CD4-positive, alpha-beta T cell treated with Interleukin-4 for 4 hours (primary cell): ENCODE measurements at regions not wholly inside any gene's neighbourhood (a gene's known extent, or its start where the extent isn't known, plus 50 kb on each side); places are given as distances from the start of the nearest gene placed in this dataset.

Experiments
- DNase-seq: peaks from one replicate; pipeline ENCODE4 v3.0.0-alpha.2; 2020

DNA sequence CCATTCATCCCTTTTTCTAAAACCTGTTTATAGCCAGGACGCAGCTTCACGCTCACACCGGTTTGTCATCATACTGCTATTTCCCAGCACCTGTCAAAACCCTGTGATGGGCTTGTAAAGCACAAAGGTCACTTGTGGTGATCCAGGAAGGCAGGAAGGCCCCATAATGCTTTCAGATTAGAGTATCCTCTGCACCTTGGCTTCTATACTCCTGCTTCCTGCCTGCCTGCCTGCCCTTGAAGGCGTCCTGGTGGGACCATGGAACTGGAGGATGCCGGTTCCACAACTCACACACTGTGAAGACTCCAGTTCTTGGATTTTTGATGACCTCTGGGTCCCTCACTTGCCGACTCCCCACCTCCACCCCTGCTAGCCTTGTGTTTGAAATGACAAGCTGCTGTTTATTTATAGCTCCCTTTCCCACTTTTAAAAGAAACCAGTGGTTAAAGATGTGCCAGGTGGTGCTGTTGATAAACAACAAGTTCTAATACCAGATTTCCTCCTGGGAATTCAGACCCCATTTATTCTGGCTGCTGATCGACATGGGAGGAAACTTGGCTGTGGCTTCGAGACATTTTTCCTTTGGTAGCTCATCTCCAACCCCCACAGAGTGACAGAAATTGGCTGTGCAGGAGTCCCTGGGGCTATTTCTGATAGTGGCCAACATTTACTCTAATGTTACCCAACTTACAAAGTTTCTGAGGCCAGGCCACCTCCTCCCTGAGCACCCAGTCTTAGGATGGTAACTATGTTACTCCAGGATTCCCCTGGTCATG lies 211.5 kb downstream of the KDR start:
- DNase-seq, result no peak

DNA sequence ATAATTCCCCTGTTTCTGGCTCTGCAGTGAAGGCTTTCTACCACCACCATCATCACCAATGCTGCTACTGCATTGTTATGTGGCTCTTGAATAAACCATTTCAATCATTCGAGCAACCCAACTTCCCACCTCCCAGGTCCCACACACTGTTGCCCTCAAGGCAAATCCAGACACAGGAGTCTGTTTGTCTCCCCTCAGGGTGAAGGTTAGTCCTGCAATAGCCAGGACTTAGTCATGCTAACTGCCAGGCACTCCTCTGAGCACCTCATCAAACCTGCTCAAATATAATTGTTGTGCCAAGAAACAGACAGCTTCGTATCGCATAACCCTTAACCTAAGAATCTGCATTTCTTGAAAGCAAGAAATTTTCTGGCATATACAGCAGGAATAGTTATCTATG lies 213.2 kb downstream of the KDR start:
- DNase-seq, result no peak

GRCh38 chr4:54909961-54910360 lies 215.4 kb downstream of the KDR start:
- no peak for DNase-seq

DNA sequence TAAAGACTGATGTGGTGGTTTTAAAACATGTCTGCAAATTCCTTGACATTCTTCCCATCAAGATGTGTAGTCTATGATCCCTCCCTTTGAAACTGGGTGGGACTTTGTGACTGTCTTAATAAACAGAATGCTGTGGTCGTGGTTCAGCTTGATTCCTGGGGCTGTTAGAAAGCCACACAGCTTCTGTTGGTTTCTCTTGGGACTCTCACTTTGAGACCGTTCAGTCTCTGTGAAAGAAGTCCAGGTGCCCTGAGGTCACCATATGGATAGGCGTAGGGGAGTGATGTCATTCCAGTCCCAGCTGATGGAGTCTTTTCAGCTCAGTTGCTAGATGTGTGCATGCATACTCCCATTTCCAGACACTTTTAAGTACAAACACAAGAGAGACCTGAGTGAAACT lies 216.6 kb downstream of the KDR start:
- no peak for DNase-seq

DNA sequence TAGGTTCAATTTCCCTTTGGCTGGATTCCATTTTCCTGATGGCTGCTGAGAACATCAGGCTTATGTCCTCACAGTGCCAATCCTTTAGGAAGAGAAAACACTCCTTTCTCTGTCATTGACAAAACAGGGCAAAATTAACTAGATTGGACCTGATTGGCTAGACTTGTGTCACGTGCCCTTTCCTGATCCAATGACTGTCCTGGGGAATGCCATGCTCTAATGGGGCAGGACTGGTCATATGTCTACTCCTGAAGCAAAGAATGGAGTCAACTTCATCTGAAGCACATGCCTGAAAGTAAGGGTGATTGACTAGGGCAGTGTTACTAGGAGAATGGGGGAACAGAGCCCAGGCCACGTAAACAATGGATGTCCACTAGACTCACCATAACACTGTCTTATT lies 220.4 kb downstream of the KDR start:
- no peak for DNase-seq

- no peak for DNase-seq
Observed at GRCh38 chr4:54902976-54903375, 222.4 kb downstream of the KDR start.

DNA sequence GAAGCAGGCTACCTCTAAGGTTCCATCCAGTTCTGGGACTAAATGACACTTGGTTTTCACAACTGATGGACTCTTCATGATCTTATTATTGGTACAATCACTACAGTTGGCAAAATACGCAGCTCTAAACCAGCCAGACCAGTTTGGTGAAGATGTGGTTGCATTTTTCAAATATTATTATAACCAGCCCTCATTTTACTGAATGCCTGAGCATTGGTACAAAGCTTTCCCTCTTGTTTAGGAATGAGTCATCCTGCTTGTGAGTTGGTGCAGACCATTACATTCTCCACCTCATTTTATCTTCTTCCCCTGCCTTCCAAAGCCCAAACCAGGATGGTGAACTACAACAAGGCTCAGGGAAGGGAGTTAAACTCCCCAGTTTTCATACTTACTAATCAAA lies 223.1 kb downstream of the KDR start:
- no peak for DNase-seq

DNA sequence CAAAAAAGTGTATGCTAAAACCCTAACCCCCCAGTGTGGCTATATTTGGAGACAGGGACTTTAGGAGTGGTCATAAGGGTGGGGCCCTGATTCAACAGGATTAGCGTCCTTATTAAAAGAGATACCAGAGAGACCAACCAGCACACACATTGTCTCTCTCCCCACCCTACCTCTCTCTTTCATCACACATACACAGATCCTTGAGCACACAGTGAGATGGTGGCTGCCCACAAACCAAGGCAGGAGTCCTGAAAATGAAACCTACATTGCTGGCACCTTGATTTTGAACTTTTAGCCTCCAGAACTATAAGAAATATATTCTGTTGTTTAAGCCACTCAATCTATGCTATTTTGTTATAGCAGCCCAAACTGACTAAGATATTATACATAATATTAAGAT lies 224.2 kb downstream of the KDR start:
- no peak for DNase-seq

DNA sequence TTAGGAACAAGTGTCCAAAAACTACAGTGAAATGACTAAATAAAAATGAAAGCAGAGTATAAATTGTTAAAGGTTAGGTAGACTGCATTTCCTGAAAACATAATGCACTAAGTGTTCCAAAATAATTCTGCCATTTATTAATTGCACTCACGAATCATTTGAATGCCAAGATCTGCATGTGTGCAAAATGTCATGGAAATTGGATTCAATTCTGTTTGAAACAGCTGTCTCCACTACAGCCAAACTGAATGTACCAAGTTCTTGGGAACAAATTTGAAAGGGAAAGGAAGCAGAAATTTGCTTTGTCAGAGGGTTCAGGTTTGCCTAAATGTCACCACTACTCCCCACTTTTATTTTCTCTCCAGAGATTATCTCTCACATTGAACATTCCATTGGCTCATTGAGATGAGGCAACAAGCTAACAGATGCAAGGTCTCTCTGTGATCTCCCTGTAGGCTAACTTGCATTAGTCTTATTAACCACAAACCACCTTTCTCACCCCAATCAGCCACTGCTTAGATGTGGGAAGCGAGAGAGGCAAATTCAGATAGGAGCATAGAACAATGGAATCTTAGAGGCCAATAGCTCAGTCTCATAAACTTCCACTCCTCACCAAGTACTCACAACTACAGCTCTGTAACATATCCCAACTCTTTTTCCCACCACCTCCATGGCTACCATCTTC lies 226.6 kb downstream of the KDR start:
- DNase-seq, result no peak

DNA sequence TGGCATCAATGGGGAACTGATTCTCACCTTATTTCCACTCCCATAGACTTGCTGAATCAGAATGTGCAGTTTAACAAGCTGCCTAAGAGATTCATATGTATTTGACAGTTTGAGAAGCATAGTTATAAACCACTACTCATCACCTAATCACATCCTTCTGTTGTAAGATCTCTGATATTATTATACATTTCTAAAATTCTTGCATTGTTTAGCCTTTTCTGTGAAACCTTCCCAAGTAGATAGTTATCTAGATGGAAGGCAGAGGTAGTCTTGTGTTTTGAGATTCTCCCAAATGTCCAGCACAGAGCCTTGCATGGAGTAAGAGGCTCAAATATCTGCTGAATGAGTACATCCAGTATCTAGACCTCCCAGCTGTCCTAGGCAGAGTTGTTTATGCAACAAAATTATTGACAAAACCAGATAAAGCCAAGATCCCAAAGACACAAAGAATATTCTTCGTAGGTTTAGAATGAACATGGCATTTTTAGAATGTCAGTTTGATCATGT lies 227.3 kb downstream of the KDR start:
- DNase-seq, result no peak

- DNase-seq, result no peak
Observed at GRCh38 chr4:54897590-54897989, 227.8 kb downstream of the KDR start.

DNA sequence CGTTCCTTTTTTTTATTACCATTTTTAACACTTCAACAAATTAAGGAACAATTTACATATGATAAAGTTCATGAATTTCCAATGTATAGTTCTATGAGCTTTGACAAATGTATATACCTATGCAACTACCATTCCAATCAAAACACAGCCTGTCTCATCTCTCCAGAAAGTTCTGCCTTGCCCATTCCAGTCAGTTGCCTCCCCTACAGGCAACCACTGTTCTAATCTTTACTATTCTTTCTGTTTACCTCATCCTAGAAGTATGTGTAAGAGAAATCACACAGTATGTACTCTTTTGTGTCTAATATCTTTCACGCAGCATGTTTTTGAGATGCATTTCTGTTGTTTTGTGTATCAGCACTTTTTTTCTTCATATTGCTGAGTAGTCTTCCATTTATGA lies 224.9 kb downstream of the KIT start:
- DNase-seq, result no peak

- no peak for DNase-seq
Observed at GRCh38 chr4:54879576-54879975, 221.8 kb downstream of the KIT start.

DNA sequence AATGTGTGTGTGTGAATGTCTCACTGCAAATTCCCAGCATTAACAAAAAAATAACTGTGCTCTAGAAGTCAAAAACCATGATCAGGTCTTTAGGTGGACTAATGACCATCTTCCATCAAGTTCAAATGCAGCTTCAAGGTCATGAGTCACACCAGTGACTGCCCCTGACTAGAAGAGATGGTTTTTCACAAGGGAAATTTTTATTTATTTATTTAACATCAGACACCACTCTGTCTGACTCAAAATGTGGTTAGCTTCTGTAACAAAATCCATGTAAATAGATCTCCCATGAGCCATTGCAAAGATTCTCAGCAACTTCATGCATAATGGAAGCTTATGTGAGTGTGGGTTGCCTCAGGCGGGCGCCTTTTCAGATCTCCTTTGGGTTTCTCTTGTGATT lies 219.2 kb downstream of the KIT start:
- no peak for DNase-seq

DNA sequence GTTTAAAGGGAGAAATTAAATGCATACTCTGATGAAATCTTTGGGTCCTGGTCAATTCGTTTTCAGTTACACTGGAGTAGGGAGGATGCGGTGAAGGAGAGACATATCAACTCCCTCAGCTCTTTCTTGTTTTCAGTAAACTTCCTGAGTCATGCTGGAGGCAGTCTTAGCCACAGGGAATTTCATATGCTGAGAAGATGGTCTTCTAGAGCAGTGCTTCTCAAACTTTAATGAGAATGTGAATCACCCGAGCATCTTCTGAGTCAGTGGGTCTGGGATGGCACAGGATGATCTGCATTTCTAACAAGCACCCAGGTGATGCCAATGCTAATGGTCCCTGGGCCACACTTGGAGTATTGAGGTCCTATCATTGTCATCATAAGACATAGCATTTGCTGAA lies 214.5 kb downstream of the KIT start:
- no peak for DNase-seq

GRCh38 chr4:54863571-54864255 lies 206.0 kb downstream of the KIT start:
- no peak for DNase-seq

DNA sequence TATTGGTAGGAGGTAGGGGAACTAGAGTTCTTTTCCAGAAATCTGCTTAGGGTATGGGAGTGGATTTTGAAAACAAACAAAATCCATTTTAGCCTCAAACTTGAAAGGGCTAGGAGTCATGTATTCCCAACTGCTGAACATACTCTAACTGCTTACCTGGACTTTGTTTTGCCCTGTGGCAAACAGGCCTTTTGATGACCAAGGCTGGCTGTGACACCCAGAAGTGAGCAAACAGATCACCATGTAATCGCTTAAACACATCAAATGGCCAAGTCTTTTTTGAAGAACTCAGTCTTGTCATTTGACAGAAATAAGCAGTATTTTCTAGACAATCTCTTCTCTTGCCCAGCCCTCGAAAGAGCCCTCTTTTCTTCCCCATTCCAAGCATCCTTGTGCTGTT lies 203.4 kb downstream of the KIT start:
- no peak for DNase-seq

DNA sequence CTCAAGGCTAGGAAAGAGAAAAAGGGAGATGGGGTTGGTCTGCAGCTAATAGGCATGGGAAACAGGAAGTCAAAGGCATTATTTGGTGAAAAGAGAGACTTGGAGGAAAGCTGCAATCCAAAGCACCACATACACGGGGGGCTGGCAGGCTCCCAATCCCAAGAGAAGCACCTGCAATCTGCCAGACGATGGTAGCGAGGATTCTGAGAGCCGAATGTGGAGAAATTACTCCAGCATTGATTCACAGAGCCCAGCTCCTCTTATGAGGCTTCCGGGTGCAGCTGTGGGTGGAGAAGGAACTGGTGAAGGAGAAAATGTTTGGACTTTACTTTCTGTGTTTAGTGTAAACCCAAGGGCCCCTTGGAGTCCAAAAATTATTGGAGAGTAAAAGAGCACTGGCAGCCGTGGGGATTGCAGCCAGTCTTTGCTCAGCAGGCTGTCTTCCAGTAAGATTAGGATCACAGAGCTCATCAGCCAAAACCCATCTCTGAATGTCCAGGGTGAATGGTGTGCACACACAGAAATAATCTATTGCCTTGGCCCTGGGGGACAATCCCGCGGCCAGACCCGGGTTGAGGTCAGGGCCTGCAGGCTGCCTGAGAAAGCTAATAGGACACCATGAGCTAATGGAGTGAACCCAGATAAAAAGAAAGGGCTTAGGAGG lies 197.6 kb downstream of the KIT start:
- DNase-seq, result no peak

GRCh38 chr4:54852602-54853001 lies 194.8 kb downstream of the KIT start:
- DNase-seq, result no peak

GRCh38 chr4:54852054-54852453 lies 194.3 kb downstream of the KIT start:
- no peak for DNase-seq

GRCh38 chr4:54844911-54845310 lies 187.2 kb downstream of the KIT start:
- DNase-seq, result no peak

DNA sequence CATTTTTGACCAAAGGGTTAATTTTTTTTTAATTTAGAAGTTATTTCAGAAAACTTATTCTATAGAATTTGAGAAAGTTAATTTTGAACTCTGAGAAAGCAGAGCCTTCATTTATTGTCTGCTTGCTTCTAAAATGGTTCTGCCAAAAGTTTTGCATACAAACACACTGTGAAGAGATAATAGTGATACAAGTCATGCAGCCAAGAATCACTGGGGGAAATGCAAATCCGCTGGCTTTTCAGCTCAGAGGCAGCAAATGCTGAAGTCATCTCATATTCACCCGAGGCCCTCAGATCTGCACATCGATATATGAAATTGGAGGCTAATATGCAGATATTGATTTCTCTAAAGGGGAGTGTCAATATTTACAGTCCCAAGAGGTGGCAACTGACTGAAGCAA lies 186.2 kb downstream of the KIT start:
- no peak for DNase-seq

- no peak for DNase-seq
Observed at GRCh38 chr4:54843106-54843505, 185.3 kb downstream of the KIT start.
